OCI-LY3 (cell line): ENCODE measurements at regions not wholly inside any gene's neighbourhood (a gene's known extent, or its start where the extent isn't known, plus 50 kb on each side); places are given as distances from the start of the nearest gene placed in this dataset.
A peak's percentile ranks its signal among the peaks of the same experiment; 100 is the strongest.

Experiments used
- H2AFZ ChIP-seq: fragments of 200-600, 300-600 bp; shearing (Covaris generic); 2 replicates; pipeline ENCODE4 v1.6.0; 2014; ENCODE audit warnings: antibody characterized with exemption, low read depth, low read length
- H3K27ac ChIP-seq: fragments of 200-600, 300-600 bp; sonication (generic); 2 replicates; pipeline ENCODE4 v1.5.1; 2014; ENCODE audit warnings: mild to moderate bottlenecking, low read length, moderate library complexity, mixed read lengths
- H3K27me3 ChIP-seq: fragments of 200-600, 300-600 bp; sonication (generic); 2 replicates; pipeline ENCODE4 v1.6.1; 2014; ENCODE audit warnings: low read depth, low read length, mixed read lengths
- H3K36me3 ChIP-seq: fragments of 200-600, 300-600 bp; sonication (generic); replicated peaks from 2 replicates; pipeline ENCODE3; 2014; ENCODE audit warnings: low read depth, low read length, mixed read lengths
- H3K4me1 ChIP-seq: fragments of 300-600, 200-600 bp; sonication (generic); 2 replicates; pipeline ENCODE4 v1.6.1; 2014; ENCODE audit warnings: low read length, mixed read lengths
- H3K4me2 ChIP-seq: fragments of 200-600, 300-600 bp; sonication (generic); 2 replicates; pipeline ENCODE4 v1.6.1; 2014; ENCODE audit warnings: low read length, mixed read lengths
- H3K4me3 ChIP-seq: fragments of 300-600, 200-600 bp; sonication (generic); 2 replicates; pipeline ENCODE4 v1.5.1; 2014; ENCODE audit warnings: antibody characterized with exemption, mild to moderate bottlenecking, low read length, moderate library complexity
- H3K79me2 ChIP-seq: fragments of 300-600, 200-600 bp; shearing (Covaris generic); 2 replicates; pipeline ENCODE4 v1.6.1; 2014; ENCODE audit warnings: mild to moderate bottlenecking, low read length, mixed read lengths
- H3K9ac ChIP-seq: fragments of 300-600, 200-600 bp; shearing (Covaris generic); 2 replicates; pipeline ENCODE4 v1.6.0; 2014; ENCODE audit warnings: mild to moderate bottlenecking, low read length, moderate library complexity
- H3K9me3 ChIP-seq: fragments of 200-600, 300-600 bp; shearing (Covaris generic); 2 replicates; pipeline ENCODE4 v1.6.1; 2014; ENCODE audit warnings: low read length, mixed read lengths; ENCODE audit not compliant: insufficient read depth
- H4K20me1 ChIP-seq: fragments of 200-600, 300-600 bp; sonication (generic); 2 replicates; pipeline ENCODE4 v1.6.1; 2016; ENCODE audit warnings: low read length, mixed read lengths; ENCODE audit not compliant: insufficient read depth
- CTCF ChIP-seq: fragments of 200-600, 300-600 bp; sonication (generic); IDR thresholded peaks from 2 replicates; pipeline ENCODE4 v1.5.1; 2014; ENCODE audit warnings: antibody characterized with exemption, low read length, low read depth
- EZH2phosphoT487 ChIP-seq: fragments of 200-600 bp; shearing (Covaris generic); IDR thresholded peaks from 2 replicates; pipeline ENCODE4 v1.6.1; 2018; ENCODE audit warnings: antibody characterized with exemption, mixed run types, low read depth

GRCh38 chr14:36373982-36374673 is 53.7 kb upstream of the MBIP start:
- no peaks in the 10 kb centered on the region for H3K9me3 ChIP-seq
- H3K4me1 ChIP-seq: peaks cover 2% of the 10 kb centered on the region; the same call in 1 of the 2 replicates
- H3K4me3 ChIP-seq: no peak overlapping the region
- no peaks in the 10 kb centered on the region for H3K79me2 ChIP-seq
- TF ChIP-seq EZH2phosphoT487 (no peak), CTCF (peak; percentile 92)
- no peak overlapping the region for H3K27ac ChIP-seq
- H3K4me2 ChIP-seq: peak overlapping the region; percentile 36
- no peaks in the 10 kb centered on the region for H3K36me3 ChIP-seq
- H4K20me1 ChIP-seq: no peaks in the 10 kb centered on the region
- H3K27me3 ChIP-seq: no peaks in the 10 kb centered on the region
- no peak overlapping the region for H2AFZ ChIP-seq
- H3K9ac ChIP-seq: no peak overlapping the region
